ENCODE measurements at regions not wholly inside any gene's neighbourhood (a gene's known extent, or its start where the extent isn't known, plus 50 kb on each side); places are given as distances from the start of the nearest gene placed in this dataset.
A peak's percentile ranks its signal among the peaks of the same experiment; 100 is the strongest.

DNA sequence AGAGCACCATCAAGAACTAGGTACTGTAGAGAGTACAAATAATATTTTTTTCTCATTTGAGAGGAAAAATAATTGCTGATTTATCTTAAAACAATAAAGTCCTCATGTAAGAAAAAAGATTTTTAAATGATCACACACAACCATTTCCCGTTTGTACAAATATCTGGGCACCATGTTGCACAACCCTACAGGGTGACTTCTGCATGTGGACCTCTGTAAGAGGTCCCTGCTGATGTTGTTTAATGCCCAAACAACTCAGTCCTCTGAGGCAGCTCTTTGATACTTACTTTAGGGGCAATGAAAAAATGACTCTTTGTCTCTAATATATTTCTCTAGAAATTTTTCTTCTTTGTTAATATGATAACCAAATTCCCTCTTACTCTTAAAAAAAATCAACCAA, 168.1 kb upstream of the SATB1 start:
- no peaks in the 10 kb centered on the region for H3K27me3 ChIP-seq

DNA sequence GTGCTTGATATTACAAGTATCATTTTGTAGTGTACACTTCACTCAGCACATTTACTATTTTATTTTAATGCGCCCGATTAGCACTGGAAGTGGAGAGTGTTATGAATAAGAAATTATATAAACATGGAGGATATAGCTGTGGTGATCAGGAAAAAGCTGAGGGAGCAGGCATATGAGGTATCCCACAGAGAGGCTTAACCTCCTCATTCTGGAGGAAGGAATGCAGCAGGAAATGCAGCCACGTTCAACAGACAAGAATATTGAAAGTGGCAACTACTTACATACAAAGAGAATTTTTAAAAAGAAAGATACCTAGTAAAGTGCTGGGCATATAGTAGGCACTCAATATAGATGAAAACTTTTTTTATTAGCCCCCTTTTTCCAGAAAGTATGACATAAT, 166.0 kb upstream of the SATB1 start:
- Histone ChIP-seq H3K9me3 (ENCODE audit: low read depth) (no peaks in the 10 kb centered on the region), H3K36me3 (no peaks in the 10 kb centered on the region), H3K27ac (no peak overlapping the region), H3K4me3 (no peak overlapping the region), H3K27me3 (no peaks in the 10 kb centered on the region), H3K4me1 (ENCODE audit: low read depth) (no peaks in the 10 kb centered on the region)
- TF ChIP-seq, protein P1, sequence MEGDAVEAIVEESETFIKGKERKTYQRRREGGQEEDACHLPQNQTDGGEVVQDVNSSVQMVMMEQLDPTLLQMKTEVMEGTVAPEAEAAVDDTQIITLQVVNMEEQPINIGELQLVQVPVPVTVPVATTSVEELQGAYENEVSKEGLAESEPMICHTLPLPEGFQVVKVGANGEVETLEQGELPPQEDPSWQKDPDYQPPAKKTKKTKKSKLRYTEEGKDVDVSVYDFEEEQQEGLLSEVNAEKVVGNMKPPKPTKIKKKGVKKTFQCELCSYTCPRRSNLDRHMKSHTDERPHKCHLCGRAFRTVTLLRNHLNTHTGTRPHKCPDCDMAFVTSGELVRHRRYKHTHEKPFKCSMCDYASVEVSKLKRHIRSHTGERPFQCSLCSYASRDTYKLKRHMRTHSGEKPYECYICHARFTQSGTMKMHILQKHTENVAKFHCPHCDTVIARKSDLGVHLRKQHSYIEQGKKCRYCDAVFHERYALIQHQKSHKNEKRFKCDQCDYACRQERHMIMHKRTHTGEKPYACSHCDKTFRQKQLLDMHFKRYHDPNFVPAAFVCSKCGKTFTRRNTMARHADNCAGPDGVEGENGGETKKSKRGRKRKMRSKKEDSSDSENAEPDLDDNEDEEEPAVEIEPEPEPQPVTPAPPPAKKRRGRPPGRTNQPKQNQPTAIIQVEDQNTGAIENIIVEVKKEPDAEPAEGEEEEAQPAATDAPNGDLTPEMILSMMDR (IDR thresholded peaks at IDR 0.05; ENCODE audit: low read depth, low read length): no peak
- no peak for DNase-seq (ENCODE audit: low read depth in 1 of 2, low spot score in 1 of 2)

More for the DNA sequence above, 168.1 kb upstream of the SATB1 start:
- Histone ChIP-seq H3K4me1 (ENCODE audit: low read depth) (no peaks in the 10 kb centered on the region), H3K36me3 (no peaks in the 10 kb centered on the region), H3K4me3 (no peak overlapping the region), H3K27ac (no peak overlapping the region), H3K9me3 (ENCODE audit: low read depth) (no peaks in the 10 kb centered on the region)
- DNase-seq (ENCODE audit: low read depth in 1 of 2, low spot score in 1 of 2): no peak
- TF ChIP-seq, protein P1 (IDR thresholded peaks at IDR 0.05; ENCODE audit: low read depth, low read length): no peak

DNA sequence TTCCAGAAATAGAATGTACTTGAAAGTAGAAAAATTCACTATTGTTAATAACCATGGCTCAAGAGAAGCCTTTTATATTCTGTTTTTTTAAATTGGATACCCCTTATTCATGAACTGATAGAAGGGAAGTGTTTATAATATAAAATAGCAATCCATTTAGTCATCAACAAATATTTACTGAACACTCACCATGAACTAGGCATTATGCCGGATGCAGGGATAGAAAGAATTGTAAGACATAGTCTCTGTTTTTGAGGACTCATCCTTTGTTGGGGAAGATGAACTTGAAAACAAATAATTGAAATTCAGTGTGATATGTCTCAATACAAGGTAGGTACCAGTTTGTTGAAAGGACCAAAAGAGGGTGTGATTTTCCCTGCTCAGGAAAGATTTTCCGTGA, 160.9 kb upstream of the SATB1 start:
- DNase-seq (ENCODE audit: low read depth in 1 of 2, low spot score in 1 of 2): no peak
- Histone ChIP-seq H3K36me3 (no peaks in the 10 kb centered on the region), H3K27ac (no peak overlapping the region), H3K9me3 (ENCODE audit: low read depth) (no peaks in the 10 kb centered on the region), H3K4me3 (no peak overlapping the region), H3K27me3 (no peaks in the 10 kb centered on the region), H3K4me1 (ENCODE audit: low read depth) (no peaks in the 10 kb centered on the region)
- TF ChIP-seq, protein P1 (IDR thresholded peaks at IDR 0.05; ENCODE audit: low read depth, low read length): no peak

DNA sequence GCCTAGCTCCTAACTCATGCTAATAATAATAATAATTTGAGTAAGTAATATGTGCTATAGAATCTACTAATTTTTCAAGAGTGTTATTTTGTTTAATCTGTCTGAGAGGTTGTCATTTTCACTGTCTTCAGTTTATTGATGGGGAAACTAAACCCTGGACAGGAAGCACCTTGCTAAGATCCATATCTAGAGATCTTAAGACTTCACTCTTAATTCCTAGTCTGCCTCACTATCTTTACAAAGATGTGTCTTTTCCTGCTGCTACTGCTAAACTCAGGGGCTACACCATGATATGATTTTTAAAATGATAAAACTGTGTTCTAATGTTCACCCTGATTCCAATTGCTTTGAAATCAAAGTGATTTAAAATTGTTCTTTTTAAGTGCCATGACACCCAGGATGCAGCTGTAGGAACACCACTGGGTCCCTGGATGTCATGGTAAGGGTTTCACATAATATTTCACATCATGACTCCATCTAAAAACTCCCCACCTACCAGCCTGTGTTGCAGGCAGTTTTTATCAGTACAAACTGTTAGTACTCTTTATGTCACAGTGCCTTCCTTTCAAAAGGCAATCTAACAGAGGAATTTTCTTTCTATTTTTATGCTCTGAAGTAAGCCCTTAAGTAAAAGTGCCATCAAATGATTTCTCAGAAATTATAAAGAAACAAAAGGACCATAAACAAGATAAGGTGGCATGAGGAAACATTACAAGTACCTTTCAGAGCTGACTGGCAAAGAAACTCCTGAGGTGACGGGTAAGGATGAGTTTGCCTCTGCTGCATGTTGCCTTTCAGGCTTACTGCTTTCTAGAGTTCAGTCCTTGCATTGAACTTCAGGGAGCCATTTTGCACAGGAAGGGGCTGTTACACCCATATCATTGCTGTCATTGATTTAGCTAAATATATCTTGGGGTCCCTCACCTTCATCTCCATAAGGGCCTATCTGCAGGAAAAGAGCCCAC, 160.1 kb upstream of the SATB1 start:
- no peaks in the 10 kb centered on the region for H3K4me1 ChIP-seq (ENCODE audit: low read depth)
- H3K9me3 ChIP-seq (ENCODE audit: low read depth): no peaks in the 10 kb centered on the region
- H3K4me3 ChIP-seq: no peak overlapping the region
- DNase-seq (ENCODE audit: low read depth in 1 of 2, low spot score in 1 of 2): no peak
- H3K27ac ChIP-seq: no peak overlapping the region
- H3K27me3 ChIP-seq: no peaks in the 10 kb centered on the region
- H3K36me3 ChIP-seq: no peaks in the 10 kb centered on the region
- TF ChIP-seq, protein P1 (IDR thresholded peaks at IDR 0.05; ENCODE audit: low read depth, low read length): no peak

DNA sequence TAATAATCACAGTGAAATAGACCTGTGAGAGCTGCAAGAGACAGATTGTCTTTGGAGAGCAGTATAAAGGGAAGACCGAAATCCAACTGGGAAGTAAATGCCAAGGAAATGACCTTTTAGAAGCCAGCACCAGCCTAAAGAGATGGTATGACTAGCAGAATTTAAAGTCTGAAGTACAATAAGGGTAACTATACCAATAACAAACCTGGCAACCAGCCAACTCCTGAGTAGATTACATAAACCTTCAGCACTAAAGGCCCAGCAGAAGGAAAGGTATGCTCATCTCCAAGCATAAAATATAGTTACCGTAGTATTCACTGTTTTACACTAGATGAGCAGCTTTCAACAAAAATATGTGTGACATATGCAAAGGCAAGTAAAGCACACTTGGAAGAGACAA, 155.1 kb upstream of the SATB1 start:
- Histone ChIP-seq H3K4me3 (no peak overlapping the region), H3K9me3 (ENCODE audit: low read depth) (no peaks in the 10 kb centered on the region), H3K27ac (no peak overlapping the region), H3K27me3 (no peaks in the 10 kb centered on the region), H3K36me3 (no peaks in the 10 kb centered on the region), H3K4me1 (ENCODE audit: low read depth) (no peaks in the 10 kb centered on the region)
- TF ChIP-seq, protein P1 (IDR thresholded peaks at IDR 0.05; ENCODE audit: low read depth, low read length): no peak
- DNase-seq (ENCODE audit: low read depth in 1 of 2, low spot score in 1 of 2): peak in 1 of 2 donors; percentile 14

All from cardiac muscle cell (in vitro differentiated cells and primary cell).